Mesenteric fat pad (tissue), 1 donor: ENCODE measurements at regions not wholly inside any gene's neighbourhood (a gene's known extent, or its start where the extent isn't known, plus 50 kb on each side); places are given as distances from the start of the nearest gene placed in this dataset.

Experiments used
- DNase-seq: peaks from one replicate; pipeline ENCODE4 v3.0.0-alpha.2; 2020; ENCODE audit warnings: low spot score
- donor health status: DM: yes; HTN: yes; CAD: no.

DNA sequence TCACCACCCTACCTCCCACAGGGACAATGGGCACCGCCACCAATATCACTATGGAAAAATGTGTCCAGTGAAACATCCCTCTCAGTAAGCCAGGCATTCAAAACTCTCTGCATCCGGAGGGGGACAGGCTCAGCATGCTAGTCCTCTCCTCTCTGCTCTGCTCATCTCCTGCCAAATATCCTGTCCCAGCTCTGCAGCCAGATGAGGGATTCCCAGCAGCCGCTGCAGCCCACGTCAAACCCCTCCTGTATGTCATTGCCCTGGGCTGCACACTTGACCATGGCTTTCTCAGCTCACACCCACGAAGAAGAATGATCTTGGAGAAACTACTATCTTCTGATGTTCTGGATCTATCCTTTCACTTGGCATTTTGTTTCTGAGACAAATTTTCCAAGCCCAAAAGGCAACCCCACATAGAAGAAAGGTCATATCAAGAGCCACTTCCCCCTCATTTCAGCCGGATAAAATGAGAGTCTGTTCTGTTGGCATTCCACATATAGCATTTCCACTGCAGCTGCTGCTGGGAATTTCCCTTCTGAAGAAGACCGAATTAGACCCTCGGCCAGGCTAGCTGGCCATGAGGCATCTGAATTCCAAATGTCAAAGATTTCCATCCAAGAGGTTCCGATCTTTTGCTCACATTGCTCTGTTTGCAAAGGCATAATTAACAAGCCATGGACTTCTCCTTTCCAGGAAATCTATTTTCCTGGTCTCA lies 338.0 kb downstream of the ACTL7B start:
- no peak for DNase-seq

DNA sequence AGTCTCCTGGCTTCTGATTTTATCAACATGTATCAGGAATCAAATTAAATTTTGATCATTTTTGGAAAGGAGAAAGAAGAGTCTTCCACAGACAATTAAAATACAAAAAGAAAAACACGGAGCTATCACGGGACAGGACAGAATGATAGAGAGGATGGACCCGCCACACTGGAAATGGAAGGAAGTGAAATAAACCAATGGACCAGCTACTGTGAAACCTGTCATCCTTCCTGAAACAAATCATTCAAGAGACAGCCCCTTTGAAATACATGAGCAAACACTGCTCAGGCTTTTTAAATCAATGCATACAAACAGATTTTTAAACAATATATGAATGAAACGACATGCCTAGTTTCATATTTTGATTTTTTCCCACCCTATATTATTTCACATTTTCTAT lies 339.4 kb downstream of the ACTL7B start:
- DNase-seq, result no peak

DNA sequence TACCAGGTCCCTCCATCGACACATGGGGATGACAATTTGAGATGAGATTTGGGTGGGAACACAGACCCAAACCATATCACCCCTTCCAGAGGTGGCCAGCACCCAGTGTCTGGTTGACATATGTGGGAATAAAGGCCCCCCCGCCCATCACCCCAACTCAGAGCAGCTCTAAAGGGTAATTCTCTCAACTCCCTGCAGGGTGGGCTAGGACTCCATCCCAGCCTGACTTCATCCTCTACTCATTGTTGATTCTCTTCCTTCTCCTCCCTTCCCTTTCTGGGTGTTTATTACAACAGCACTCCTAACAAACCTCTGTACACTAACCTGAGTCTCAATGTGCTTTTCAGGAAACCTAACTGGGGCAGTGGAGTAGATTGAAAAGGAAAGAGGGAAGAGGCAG lies 339.9 kb downstream of the ACTL7B start:
- no peak for DNase-seq

DNA sequence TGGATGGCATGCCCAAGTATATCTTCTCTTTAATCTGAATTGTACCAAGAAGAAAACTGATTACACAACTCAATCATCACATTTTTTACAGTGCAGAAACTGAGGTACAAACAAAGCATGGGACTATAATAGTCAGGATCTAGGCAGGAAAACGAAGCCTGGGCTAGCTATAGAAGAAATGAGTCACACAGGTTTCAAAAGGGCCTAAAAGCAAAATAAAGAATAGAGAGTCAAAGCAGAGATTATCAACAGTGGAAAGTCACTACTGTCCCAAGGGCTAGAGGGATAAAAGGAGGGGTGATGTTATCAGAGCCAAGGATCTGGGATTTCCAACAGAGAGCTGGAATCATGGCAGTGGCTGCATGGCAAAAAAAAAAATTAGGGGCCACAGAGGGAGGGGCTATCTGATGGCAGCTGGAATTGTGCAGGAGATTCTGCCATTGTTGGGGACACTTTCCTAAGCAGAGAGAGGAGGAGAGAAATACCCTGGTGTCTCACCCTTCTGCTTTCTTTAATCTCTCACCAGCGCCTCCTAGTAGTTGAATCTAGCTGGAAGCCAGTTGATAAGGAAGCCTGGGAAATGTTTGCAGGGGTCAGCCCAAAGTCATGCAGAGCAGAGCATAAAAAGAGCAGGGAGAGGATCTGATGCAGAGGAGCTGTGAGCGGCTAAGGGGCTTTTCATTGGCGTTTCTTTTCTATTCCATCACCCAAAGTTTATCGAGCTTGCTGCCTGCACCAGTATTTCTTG lies 343.2 kb downstream of the ACTL7B start:
- DNase-seq, result no peak

DNA sequence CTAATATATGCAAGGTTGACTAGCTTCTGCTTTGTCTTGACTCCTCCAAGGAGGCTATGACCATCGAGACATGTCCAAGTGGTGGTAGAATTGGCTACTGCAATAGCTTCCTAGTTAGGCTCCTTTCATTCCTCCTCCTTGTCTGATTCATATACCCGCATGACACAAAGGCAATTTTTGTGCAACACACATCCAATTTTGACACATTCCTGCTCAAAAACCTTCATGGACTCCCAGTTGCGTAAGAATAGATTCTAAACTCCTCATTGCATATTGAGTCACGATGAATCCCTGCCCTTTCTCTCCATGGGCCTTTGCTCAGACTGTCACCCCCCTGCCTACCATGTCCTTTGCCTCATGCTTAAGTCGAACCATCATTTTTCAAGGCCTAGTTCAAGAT lies 344.5 kb downstream of the ACTL7B start:
- DNase-seq, result no peak

DNA sequence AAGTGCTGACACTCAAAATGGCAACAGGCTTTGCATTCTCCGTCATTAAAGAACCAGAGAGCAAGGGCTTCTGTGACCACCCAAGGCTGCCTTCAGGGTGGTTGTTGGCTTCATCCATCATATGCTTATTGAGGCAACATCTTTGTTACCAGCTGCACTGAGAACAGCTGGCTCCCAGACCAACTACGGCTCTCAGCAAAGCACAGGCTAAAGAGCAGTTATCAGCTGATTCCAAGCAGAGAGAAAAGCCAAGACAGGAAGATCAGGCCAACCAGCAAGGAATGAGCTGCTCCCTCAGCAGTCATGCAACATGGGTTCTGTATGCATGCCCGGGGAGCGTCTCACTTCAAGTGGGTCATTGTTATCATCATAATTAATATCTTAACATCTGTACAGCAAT lies 358.9 kb downstream of the ACTL7B start:
- no peak for DNase-seq

DNA sequence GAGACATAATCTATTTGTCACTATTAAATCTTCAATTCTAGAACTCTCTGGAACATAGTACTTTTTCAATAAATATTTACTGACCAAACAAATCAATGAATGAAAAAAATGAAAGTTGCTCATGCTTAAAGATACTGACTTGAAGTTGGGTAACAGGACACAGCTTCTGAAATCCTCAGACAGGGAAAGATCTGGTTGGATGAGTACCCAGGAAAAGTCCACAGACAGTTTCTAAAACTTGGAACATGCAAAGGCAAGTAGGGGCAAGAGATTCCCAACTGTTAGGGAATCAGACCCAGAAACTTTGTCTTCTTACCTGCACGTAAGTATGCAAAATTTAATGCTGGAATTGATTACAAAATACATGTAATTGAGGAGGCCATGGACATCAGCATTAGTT lies 366.2 kb downstream of the ACTL7B start:
- DNase-seq, result no peak

DNA sequence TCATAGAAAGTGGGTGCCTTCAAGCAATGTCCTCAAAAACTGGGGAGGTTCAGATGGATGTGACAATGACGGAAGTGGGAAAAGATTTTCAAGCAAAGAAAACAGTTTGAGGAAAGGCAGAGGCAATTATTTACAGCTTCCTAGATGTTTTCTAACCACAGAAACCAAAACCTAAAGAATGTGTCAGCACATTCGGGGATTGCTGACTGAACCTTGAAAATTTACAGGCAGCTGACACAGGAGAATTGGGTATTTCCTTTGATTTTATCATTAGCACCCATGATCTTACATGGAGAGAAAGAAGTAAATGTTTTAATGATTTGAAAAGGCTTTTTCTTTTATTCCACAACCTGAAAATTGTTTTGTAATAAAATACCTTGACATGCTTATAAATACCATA lies 369.0 kb downstream of the ACTL7B start:
- DNase-seq, result no peak

DNA sequence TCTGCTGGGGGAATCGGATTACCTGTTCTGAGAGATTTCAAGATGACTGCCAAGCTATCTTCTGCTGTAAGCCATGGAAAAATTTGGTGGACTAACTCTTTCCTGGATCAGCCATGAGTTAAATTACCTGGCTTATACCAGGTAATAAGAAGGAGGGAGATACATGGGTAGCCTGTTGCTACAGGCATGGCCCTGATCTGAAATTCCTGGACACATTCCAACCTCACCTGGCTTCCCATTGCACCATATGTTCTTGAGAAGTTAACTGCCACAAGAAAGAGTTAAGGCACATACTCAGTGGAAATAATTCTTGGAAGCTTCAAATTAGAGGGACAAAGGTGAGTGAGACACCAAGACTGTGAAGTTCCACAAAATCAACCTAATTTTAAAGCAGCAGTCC lies 371.3 kb downstream of the ACTL7B start:
- no peak for DNase-seq

DNA sequence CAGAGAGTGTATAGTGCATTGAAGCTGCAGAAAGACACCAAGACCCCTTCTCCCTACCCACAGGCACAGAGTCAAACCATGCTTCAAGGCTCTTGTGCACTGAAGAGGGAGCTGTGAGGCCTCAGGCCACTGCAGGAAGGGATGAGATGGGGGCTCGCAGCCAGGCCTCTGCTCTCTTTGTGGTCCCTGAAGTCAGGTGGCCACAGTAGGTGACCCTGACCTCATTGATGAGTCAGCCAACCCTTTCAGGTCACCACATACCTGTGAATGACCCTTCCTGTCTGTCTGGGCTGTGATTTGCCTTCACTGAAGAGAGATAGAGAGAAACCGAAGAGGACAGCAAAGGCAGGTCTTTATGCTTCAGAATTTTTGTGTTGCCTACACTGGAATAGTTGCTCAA lies 372.1 kb downstream of the ACTL7B start:
- DNase-seq, result no peak

DNA sequence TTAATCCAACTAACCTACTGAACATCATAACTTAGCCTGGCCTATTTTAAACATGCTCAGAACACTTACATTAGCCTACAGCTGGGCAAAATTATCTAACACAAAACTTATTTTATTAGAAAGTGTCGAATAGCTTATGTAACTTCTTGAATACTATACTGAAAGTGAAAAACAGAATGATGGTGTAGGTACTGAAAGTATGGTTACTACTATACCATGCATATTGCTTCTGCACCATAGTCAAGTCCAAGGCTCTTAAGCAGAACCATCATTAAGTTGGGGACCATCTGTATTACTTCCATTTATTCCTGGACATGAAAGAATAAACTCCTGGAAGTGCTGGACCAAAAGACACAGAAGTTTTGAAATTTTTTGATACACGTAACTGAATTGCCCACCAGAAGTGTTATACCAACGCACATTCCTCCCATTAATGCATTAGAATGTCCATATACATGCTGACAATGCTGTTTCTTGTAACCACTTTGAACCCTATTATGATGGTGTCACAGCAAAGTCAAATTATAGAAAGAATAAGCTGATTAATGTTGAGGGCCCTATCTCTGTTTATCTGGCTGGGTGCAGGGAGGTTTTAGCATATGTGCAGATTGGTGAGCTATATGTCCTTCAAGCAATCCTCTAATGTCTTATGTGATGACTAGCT lies 375.7 kb downstream of the ACTL7B start:
- DNase-seq, result no peak

DNA sequence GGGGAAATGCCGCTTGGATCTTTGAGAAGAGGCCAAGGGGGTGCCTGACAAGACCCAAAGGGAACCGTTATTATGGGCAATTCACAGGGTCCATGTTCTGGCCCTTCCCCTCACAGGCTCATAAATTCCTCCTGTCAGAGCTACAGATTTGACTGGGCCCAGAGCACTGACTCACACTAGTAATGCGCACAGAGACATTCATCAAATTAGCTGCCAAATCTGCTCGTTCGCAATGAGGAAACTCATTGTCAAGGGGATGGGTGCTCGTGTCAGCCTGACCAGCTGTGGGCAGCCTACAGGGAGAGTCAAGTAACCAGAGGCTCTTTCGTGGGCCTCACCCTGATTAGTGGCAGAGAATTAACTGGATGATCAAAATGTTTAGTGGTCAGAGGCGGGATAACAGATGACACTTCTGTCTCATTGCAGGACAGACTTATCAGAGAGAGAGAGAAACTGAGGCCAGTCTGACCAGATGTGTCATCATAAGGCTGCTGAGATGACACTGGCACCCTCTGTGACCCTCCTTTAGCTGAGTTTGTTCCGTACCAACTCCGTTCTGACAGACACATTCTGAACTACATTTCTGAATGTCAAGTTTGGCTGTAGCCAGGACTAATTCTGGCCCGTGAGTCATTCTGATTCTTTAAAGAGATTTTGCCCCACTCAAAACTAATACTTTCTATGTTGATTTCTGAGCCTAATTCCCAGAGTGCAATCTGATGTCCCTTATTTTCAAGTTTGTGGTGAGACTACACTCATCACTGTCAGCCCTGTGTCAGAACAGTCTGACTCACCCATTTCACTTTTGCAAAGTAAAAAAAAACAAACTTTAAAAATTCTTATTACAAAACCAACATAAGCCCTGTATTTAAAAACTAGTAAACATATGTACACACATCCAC lies 377.1 kb downstream of the ACTL7B start:
- no peak for DNase-seq

DNA sequence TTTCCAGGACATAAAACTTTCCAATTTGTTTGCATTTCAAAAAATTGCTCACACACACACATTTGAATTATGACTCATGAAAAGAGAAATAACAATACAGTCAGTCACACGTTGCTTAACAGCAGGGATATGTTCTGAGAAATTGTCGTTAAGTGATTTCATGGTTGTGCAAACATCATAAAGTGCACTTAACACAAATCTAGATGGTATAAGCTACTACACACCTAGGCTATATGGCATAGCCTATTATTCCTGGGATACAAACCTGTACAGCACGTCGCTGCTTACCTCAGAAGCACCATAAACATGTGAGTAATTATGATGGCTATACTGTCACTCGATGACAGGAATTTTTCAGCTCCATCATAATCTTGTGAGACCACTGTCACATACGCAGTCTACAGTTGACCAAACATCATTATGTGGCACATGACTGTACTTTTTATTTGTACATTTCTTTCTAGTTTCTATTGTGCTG lies 378.2 kb downstream of the ACTL7B start:
- DNase-seq, result no peak

DNA sequence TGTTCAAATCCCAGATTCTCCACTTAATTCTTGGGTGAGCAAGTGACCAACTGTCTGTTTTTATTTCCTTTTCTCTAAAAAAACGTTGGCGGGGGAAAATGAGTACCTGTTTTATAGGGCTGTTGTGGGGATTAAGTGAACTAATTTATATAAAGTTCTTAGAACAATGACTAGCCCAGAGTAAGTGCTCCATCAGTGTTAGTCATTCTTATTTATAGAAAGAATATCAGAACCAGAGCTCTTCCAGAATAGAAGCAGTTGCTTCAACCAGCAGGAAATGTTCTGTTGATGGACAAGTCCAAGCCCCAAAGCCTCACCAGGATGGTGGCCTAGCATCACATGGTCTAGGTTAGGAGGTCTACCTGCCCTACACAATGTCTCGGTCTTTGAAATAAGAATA lies 379.2 kb downstream of the ACTL7B start:
- no peak for DNase-seq

DNA sequence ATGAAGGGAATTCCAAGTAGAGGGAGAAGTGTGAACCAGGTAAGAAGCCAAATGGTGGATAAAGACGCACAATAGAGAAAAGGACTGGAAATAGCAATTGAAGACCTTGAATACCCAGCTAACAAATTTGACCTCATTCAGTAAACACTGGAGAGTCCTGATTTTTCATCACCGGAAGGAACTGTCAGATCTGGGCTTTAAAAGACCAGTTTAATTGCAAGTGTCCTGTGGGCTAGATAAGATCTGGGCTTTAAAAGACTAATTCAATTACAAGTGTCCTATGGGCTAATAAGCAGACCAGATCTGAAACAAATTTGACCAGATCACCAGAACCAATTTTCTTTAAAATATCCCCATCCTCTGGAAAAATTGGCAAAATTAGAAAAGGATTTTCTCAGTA lies 380.0 kb downstream of the ACTL7B start:
- no peak for DNase-seq

DNA sequence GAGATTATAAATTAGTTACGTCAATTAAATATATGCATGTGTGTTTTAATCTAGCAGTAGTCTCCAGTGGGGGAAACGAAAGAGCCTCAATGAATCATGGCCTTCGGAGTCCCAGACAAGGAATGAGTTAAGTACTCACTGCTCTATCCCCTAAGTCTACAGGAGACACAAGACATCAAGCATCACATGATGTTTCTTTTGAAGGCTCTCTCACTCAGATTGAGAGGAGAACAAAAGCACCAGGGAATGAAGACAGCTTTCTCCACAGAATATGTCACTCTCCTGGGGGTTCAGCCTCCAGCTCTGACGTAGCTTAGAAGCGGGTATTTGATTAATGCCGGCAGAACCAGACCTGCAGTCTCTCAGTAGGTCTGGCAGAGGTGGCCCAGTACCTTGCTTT lies 381.4 kb downstream of the ACTL7B start:
- DNase-seq, result no peak

DNA sequence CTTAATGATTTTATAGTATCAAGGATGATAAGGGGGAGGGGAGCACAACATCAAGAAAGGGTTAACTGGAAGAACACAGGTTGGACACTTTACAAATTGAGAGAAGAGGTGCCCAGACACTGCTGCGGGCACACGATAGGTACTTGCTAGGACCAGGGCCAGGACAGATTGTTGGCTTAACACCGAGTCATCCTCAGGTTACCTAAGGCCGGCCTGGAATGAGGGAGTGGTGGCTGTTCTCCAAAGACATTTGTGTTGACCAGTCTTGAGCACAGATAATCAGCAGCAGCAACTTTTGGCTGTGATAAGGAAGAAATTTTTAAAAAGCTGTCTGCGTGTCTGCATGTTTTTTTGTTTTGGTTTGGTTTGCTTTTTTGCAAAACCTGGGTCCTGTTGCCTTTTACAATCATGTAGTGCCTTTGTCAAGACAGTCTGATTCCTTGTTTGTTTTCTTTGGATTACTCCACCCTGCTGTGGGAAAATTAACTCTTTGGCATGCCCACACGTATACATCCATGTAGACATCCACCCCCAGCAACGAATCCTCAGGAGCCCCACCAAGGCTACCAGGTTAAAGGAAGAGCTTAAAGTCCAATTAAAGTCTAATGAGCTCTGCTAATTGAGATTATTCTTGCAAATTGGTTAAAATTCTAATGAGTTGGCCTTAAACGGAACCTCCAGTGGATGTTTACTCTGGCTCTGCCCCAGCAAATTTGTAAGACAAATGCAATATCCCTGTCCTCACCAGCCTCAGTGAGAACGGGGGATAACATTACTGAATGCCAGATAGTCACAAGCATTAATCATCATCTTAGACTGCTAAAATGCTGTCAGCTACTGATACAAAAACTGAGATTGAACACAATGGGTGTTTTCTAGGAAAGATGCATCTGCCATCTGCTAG lies 382.3 kb downstream of the ACTL7B start:
- DNase-seq, result no peak

DNA sequence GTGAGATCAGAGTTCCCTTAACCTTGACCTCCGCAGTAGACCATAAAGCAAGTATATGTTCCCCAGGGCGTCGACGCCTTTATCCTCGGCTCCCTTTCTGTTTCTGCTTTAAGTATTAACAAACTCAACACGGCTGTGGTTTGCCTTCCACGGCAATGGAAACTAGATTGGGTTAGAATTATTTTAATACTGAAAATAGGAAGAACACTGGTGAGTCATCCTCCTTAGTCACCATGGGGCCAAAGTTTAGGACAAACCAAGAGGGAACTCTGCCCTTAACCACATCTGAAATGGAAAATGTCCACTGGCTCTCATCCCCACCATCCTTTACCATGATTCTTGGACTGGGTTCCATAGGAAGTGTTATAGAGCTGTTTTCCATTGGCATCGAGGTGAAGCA lies 386.1 kb downstream of the ACTL7B start:
- no peak for DNase-seq

DNA sequence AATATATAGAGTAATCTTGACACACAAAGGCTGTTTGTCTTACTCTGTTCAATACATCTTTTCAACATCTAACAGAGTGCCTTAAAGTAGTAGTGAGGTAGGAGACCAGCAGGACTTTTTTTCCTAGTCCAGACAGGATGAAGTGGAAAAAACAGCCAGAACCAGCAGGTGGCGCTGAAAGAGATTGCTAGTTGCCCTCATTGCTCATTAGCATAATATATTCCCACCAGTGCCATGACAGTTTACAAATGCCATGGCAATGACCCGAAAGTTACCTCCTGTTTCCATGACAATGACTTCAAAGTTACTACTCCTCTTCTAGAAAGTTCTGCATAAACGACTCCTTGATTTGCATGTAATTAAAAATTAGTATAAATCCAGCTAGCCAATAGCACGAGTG lies 387.4 kb downstream of the ACTL7B start:
- DNase-seq, result no peak

DNA sequence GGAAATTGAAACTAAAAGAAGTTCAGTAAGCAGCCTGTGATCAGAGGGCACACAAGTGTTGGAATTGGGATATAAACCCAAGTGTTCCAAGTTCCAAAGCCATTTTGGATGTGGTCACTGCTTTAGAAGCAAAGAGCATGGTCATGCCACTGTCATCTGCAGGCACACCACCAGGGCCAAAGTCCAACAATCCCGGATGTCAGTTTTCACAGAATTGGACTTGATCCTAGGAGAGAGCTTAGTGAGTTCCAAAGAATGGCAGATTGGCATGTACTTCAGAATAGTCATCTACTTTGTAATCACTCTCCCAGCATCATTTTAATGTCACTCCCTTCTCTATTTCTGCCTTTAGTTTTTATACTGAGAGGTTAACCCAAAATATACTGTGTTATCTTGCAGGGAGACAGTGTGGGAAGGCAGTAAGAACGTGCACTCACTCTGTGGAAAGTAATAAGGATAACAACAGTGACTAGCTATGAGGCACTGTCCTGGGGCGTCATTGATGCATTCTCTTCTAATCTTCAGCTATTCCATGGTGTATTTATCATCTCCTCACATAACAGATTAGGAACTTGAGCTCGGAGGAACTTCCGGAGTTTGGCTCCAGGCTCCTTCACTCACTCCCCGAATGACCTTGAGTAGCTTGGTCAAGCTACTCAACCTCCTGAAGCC lies 388.0 kb downstream of the ACTL7B start:
- no peak for DNase-seq
